Smooth muscle cell (in vitro differentiated cells): ENCODE measurements at regions not wholly inside any gene's neighbourhood (a gene's known extent, or its start where the extent isn't known, plus 50 kb on each side); places are given as distances from the start of the nearest gene placed in this dataset.

Experiments used
- DNase-seq: peaks from one replicate; lab custom pipeline; 2025; ENCODE audit not compliant: unreplicated experiment; lab: John Stamatoyannopoulos, UW
- H2AFZ ChIP-seq: fragments of 200-600 bp; sonication (generic); 2 replicates; pipeline ENCODE4 v1.6.0; 2016; ENCODE audit warnings: antibody characterized with exemption, low read depth, mild to moderate bottlenecking
- H3F3A ChIP-seq: fragments of 200-600 bp; sonication (generic); 2 replicates; pipeline ENCODE4 v1.6.0; 2017; ENCODE audit warnings: antibody characterized with exemption, low read depth
- H3K27ac ChIP-seq: fragments of 200-600 bp; sonication (generic); 2 replicates; pipeline ENCODE4 v1.5.1; 2016; ENCODE audit warnings: low read depth, mild to moderate bottlenecking
- H3K27me3 ChIP-seq: fragments of 200-600 bp; sonication (generic); 2 replicates; pipeline ENCODE4 v1.6.1; 2016; ENCODE audit warnings: low read depth, mild to moderate bottlenecking
- H3K36me3 ChIP-seq: fragments of 200-600 bp; sonication (generic); 2 replicates; pipeline ENCODE4 v1.5.1; 2016; ENCODE audit warnings: low read depth
- H3K4me1 ChIP-seq: fragments of 200-600 bp; sonication (generic); 2 replicates; pipeline ENCODE4 v1.5.1; 2016; ENCODE audit warnings: low read depth
- H3K4me2 ChIP-seq: fragments of 200-600 bp; sonication (generic); 2 replicates; pipeline ENCODE4 v1.6.0; 2016; ENCODE audit warnings: mild to moderate bottlenecking
- H3K4me3 ChIP-seq: fragments of 200-600 bp; sonication (generic); 2 replicates; pipeline ENCODE4 v1.5.1; 2016; ENCODE audit warnings: mild to moderate bottlenecking
- H3K79me2 ChIP-seq: fragments of 200-600 bp; sonication (generic); 2 replicates; pipeline ENCODE4 v1.6.0; 2016; ENCODE audit warnings: low read depth, mild to moderate bottlenecking
- H3K9ac ChIP-seq: fragments of 200-600 bp; sonication (generic); 2 replicates; pipeline ENCODE4 v1.6.0; 2016; ENCODE audit warnings: low read depth
- H3K9me3 ChIP-seq: fragments of 200-600 bp; sonication (generic); replicated peaks from 2 replicates; pipeline ENCODE4 v1.5.1; 2016; ENCODE audit warnings: low read depth
- H4K20me1 ChIP-seq: fragments of 200-600 bp; sonication (generic); 2 replicates; pipeline ENCODE4 v1.6.0; 2016; ENCODE audit warnings: low read depth
- WGBS: methylation state at CpG from one replicate; pipeline ENCODE4 v1.1.7; 2016; ENCODE audit warnings: low lambda C conversion rate; 5-methylcytosine and 5-hydroxymethylcytosine counted together
- TF ChIP-seq, protein P1 (sequence below): fragments of 200-600 bp; sonication (generic); IDR thresholded peaks from 2 replicates; pipeline ENCODE4 v1.5.1; 2017; ENCODE audit warnings: borderline replicate concordance, mild to moderate bottlenecking, antibody characterized with exemption; ENCODE audit not compliant: insufficient read depth, poor library complexity, severe bottlenecking

DNA sequence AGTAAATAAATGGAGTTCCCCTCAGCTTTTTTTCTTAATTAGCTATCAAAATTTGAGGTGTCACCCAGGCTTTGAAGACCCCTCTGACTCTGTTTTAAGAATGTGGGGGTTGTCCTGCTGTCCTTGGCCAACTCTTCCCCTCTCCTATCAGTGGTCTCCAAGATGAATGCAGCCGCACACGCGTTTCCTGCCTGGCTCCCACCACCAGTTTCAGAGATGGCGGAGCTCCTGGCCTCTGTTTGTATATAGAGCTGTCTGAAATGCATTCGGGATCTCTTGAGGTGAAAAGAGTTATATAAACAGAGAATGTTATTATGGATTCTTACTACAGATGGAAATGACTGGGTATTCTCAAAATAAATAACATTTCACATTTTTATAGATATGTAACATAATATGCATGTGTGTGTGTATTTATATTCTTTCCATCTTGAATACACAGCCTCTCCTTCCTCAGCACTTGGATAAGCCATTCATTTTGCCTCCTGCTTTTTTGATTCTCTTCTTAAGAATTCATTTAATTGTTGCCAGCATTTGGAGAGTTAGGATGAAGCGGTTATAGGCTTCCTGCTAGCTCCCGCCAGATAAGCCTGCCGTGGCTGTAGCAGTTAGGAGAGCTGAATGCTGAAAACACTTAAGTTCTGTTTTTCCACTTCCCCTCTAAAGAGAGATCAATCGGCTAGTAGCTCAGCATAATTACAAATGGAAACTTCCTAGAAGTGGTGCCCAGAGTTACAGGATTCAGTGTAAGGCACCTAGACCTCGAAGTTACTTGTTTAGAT, 659.3 kb upstream of the FANCL start:
- Histone ChIP-seq H2AFZ (peak overlapping the region; percentile 6), H3K79me2 (no peaks in the 10 kb centered on the region), H4K20me1 (no peaks in the 10 kb centered on the region), H3K9me3 (no peaks in the 10 kb centered on the region), H3K36me3 (no peaks in the 10 kb centered on the region), H3K27me3 (no peaks in the 10 kb centered on the region), H3K9ac (no peak overlapping the region), H3K4me3 (no peak overlapping the region), H3K27ac (peak overlapping the region; percentile 70), H3K4me2 (peak overlapping the region; percentile 71), H3F3A (no peaks in the 10 kb centered on the region), H3K4me1 (no peaks in the 10 kb centered on the region)
- no peak for DNase-seq
- 63% methylated on average over 10 of the region's 10 CpGs for WGBS
- TF ChIP-seq, protein P1, sequence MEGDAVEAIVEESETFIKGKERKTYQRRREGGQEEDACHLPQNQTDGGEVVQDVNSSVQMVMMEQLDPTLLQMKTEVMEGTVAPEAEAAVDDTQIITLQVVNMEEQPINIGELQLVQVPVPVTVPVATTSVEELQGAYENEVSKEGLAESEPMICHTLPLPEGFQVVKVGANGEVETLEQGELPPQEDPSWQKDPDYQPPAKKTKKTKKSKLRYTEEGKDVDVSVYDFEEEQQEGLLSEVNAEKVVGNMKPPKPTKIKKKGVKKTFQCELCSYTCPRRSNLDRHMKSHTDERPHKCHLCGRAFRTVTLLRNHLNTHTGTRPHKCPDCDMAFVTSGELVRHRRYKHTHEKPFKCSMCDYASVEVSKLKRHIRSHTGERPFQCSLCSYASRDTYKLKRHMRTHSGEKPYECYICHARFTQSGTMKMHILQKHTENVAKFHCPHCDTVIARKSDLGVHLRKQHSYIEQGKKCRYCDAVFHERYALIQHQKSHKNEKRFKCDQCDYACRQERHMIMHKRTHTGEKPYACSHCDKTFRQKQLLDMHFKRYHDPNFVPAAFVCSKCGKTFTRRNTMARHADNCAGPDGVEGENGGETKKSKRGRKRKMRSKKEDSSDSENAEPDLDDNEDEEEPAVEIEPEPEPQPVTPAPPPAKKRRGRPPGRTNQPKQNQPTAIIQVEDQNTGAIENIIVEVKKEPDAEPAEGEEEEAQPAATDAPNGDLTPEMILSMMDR, result no peak

DNA sequence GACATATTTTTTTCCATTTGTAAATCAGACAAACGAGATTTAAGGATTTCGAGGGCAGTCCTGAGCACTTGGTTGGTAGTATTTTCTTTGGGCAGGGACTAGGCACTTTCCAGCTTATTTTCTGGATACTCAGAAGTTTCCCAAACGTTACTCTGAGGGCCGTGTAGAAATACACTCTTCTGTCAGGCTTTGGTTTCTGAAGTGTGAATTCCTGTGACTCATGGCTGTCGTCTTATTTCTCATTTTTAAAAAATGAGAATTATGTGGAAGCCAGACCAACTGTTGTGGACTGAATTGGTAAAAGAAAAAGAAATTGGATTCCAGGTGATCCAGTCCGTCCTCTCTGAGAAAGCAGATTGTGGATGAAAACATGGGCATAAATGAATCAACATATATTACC, 658.6 kb upstream of the FANCL start:
- Histone ChIP-seq H3K4me1 (peaks cover 2% of the 10 kb centered on the region), H3K4me3 (no peak overlapping the region), H3K27me3 (no peaks in the 10 kb centered on the region), H3K4me2 (peak overlapping the region; percentile 71), H3K27ac (peak overlapping the region; percentile 70), H4K20me1 (no peaks in the 10 kb centered on the region), H3K9me3 (no peaks in the 10 kb centered on the region), H3K36me3 (no peaks in the 10 kb centered on the region), H2AFZ (peak overlapping the region; percentile 75), H3F3A (no peaks in the 10 kb centered on the region), H3K79me2 (no peaks in the 10 kb centered on the region), H3K9ac (no peak overlapping the region)
- no peak for DNase-seq
- TF ChIP-seq, protein P1, result no peak
- 33% methylated on average over 6 of the region's 6 CpGs for WGBS

DNA sequence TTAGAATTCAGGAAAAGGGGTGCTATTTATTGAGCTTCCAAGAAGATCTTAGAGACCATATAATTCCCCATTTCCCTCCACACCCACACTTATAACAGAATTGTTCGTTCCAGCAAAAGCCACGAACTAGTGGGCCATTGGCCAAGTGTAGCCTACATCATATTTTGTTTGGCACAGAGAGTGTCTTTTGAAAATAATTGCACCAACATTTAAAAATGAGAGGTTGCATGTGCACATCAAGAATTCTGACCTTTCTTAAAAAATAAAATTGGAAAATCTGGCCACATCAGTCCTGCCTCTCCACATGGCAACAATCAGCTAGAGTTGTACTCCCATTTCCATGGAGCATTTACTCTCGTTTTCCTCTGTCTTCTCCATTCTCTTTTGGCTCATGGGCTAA, 655.5 kb upstream of the FANCL start:
- Histone ChIP-seq H3K9ac (no peak overlapping the region), H3K27me3 (no peaks in the 10 kb centered on the region), H3K9me3 (no peaks in the 10 kb centered on the region), H2AFZ (no peak overlapping the region), H3K27ac (no peak overlapping the region), H3K4me1 (peaks cover 4% of the 10 kb centered on the region), H3K4me3 (no peak overlapping the region), H3F3A (no peaks in the 10 kb centered on the region), H3K4me2 (no peak overlapping the region), H4K20me1 (no peaks in the 10 kb centered on the region), H3K36me3 (no peaks in the 10 kb centered on the region), H3K79me2 (no peaks in the 10 kb centered on the region)
- DNase-seq, result no peak
- 75% methylated on average over 3 of the region's 3 CpGs for WGBS
- TF ChIP-seq, protein P1, result no peak

DNA sequence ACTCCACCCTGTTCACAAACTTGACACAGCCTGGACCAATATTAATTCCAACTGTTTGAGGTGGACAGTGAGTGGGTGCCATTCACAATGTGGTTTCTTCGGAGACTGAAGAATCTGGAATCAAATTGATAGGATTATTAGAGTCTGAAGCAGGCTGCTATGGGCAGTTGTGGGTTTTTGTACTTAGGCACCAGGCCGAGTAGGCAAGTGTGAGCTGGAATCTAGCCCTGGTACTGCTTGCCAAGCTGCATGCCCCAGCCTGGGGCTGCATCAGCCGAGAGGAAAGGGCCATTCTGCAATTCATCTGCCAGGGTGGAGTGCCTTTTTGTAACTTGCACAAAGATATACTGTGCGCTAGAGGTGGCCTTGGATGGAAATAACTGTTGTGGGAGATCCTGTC, 654.7 kb upstream of the FANCL start:
- Histone ChIP-seq H3F3A (no peaks in the 10 kb centered on the region), H3K4me3 (no peak overlapping the region), H3K9me3 (no peaks in the 10 kb centered on the region), H3K9ac (no peak overlapping the region), H4K20me1 (no peaks in the 10 kb centered on the region), H2AFZ (no peak overlapping the region), H3K27ac (no peak overlapping the region), H3K36me3 (no peaks in the 10 kb centered on the region), H3K4me2 (no peak overlapping the region), H3K4me1 (peaks cover 4% of the 10 kb centered on the region), H3K27me3 (no peaks in the 10 kb centered on the region), H3K79me2 (no peaks in the 10 kb centered on the region)
- no peak for DNase-seq
- TF ChIP-seq, protein P1, result no peak
- 95% methylated on average over 4 of the region's 4 CpGs for WGBS
